MM.1S (cell line): ENCODE measurements at regions not wholly inside any gene's neighbourhood (a gene's known extent, or its start where the extent isn't known, plus 50 kb on each side); places are given as distances from the start of the nearest gene placed in this dataset.

Source experiments
- EZH2 ChIP-seq: fragments of 300-600 bp; sonication (generic); optimal IDR thresholded peaks from 2 replicates; pipeline ENCODE3; 2017; ENCODE audit warnings: low read depth, mild to moderate bottlenecking, antibody characterized with exemption, low read length, mixed read lengths
- EZH2phosphoT487 ChIP-seq: fragments of 300-600 bp; sonication (generic); IDR thresholded peaks from 2 replicates; pipeline ENCODE4 v1.6.1; 2018; ENCODE audit warnings: antibody characterized with exemption, low read length

DNA sequence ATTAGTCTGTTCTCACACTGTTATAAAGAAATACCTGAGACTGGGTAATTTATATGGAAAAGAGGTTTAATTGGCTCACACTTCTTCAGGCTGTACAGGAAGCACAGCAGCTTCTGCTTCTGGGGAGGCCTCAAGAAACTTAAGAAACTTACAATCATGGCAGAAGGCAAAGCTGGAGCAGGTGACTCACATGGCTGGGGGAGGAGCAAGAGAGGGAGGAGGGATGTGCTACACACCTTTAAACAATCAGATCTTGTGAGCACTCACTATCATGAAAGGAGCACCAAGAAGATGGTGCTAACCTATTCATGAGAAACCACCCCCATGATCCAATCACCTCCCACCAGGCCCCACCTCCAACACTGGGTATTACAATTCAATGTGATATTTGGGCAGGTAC, 381.6 kb downstream of the ETS1 start:
- TF ChIP-seq EZH2phosphoT487 (no peak), EZH2 (no peak)
